MM.1S (cell line): ENCODE measurements at regions not wholly inside any gene's neighbourhood (a gene's known extent, or its start where the extent isn't known, plus 50 kb on each side); places are given as distances from the start of the nearest gene placed in this dataset.

Source experiments
- EZH2 ChIP-seq: fragments of 300-600 bp; sonication (generic); optimal IDR thresholded peaks from 2 replicates; pipeline ENCODE3; 2017; ENCODE audit warnings: low read depth, mild to moderate bottlenecking, antibody characterized with exemption, low read length, mixed read lengths
- EZH2phosphoT487 ChIP-seq: fragments of 300-600 bp; sonication (generic); IDR thresholded peaks from 2 replicates; pipeline ENCODE4 v1.6.1; 2018; ENCODE audit warnings: antibody characterized with exemption, low read length
- TF ChIP-seq, protein P1 (sequence below): fragments of 300-600 bp; sonication (generic); IDR thresholded peaks from 2 replicates; pipeline ENCODE4 v1.5.1; 2016; ENCODE audit warnings: antibody characterized with exemption, low read length, mixed read lengths

DNA sequence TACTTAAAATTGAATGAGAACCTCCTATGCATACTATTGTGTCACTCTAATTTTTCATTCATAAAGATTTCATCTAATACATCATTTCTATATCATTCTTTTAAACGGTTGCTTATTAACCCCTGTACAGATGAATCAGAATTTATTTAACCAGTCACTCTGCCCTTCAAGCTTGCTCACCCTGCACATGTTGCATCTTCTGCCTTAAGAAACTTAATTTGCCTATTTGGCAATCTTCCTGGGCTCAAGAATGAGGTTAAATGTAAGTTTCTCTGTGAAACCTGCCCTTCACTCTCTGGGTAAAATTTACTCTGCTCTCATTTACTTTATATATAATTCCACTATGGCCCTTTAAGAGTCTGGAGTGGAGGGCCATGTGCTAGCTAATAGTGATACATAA lies 434.7 kb upstream of the ZNF608 start:
- TF ChIP-seq, protein P1, sequence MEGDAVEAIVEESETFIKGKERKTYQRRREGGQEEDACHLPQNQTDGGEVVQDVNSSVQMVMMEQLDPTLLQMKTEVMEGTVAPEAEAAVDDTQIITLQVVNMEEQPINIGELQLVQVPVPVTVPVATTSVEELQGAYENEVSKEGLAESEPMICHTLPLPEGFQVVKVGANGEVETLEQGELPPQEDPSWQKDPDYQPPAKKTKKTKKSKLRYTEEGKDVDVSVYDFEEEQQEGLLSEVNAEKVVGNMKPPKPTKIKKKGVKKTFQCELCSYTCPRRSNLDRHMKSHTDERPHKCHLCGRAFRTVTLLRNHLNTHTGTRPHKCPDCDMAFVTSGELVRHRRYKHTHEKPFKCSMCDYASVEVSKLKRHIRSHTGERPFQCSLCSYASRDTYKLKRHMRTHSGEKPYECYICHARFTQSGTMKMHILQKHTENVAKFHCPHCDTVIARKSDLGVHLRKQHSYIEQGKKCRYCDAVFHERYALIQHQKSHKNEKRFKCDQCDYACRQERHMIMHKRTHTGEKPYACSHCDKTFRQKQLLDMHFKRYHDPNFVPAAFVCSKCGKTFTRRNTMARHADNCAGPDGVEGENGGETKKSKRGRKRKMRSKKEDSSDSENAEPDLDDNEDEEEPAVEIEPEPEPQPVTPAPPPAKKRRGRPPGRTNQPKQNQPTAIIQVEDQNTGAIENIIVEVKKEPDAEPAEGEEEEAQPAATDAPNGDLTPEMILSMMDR: no peak
- TF ChIP-seq EZH2 (no peak), EZH2phosphoT487 (no peak)
